ENCODE measurements at regions not wholly inside any gene's neighbourhood (a gene's known extent, or its start where the extent isn't known, plus 50 kb on each side); places are given as distances from the start of the nearest gene placed in this dataset.

DNA sequence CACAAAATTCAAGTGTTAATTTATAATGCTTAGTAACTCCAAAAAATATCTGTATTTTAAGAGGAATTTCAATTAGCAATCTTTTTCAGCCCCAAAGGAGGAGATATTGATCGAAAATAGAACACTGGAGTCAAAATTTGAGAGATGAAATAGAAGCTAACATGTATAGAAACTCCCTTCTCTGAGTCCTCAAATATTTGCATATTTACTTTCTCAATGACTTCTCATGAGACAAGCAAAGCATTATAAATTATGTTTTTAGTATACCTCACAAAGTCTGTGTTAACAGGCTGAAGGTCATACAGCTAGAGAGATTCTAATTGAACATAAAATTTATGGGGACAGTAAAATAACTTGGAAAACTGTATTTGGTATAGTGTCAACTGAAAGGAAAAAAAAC is 260.5 kb downstream of the GPAM start:
- no peak for DNase-seq (ENCODE audit: low spot score)

DNA sequence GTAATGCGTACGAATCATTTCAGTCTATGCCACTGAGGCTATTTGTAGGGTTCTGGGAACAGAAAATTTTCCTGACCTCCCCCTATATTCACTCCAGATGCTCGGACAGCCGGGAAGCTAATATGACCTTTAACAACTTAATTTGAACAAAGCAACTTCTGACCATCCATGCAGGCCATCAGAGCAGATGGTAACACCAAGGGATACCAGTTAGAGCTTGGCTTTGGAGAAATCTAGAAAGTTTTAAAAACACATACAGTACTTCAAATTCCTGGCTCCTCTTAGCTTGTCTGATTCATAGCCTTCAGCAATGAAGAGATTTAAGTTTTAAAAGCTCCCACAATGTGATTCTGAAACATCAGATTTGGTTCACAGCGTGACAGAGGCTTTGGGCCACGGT is 257.3 kb downstream of the GPAM start:
- DNase-seq (ENCODE audit: low spot score), result no peak

DNA sequence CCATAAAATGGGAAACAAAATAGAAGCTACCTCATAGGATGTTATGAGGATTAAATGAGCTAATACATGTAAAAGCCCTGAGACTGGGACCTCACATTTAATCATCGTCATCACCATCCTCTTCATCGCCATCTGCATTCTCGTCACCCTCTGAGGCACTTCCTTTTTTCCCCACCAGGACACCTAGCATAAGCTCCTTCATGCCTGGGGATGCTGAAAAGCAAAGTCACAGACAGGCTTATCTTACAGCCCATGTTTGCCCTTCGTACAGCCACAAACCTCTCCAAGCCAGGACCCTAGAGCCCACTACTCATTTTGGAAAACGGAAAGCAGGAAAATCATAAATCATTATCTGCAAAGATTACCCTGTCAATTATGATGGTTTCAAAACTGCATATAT is 249.6 kb downstream of the GPAM start:
- DNase-seq (ENCODE audit: low spot score), result no peak

DNA sequence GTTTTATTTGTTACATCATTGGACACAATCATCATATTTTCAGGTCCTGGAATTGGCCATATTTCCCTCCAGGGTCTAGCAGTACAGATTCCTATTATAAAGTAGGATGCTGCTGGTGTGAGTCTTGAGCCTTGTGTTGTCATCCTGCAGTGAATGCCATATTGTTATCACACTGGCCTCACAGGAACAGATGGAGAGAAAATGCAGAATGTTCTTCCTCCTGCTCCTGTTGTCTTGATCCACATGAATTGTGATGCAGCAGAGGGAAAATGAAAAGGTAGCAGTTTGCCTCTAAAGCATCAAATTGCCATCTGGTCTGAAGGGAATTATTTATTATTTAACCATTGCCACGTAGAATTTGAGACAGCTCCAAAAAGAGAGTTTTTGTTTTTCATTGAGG is 248.6 kb downstream of the GPAM start:
- DNase-seq (ENCODE audit: low spot score), result no peak

DNA sequence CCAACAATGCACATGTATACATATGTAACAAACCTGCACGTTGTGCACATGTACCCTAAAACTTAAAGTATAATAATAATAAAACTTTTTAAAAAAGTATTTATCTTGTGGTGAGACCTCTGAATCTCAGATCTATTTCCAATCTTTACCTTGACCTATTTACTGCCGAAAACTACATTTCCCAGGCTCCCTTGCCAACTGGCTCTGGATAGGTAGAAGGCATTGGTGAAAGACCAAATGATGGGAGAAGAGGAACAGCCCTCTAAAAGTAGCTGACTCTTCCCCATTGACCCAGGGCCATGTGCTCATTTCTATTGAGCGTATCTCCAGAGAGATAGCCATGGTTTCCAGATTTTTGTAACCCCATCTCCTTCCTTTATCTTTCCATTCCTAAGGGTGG is 247.4 kb downstream of the GPAM start:
- no peak for DNase-seq (ENCODE audit: low spot score)

DNA sequence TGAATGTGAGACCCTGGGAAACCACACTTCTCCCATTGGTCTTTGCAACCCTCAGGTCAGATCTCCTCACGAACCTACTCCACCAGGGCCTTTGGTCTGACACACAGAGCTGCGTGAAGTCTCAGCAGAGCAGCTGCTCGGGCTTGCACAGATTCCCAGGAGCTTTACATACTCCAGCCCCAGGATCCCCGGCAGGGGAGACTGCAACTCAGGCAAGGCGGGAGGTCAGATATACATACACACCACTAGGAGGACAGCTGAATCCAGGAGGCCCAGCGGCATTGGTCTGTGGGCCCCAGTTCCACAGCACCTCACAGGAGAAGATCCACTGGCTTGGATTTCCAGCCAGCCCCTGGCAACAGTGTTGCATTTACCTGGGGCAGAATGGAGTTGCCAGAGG is 239.2 kb downstream of the GPAM start:
- no peak for DNase-seq (ENCODE audit: low spot score)

DNA sequence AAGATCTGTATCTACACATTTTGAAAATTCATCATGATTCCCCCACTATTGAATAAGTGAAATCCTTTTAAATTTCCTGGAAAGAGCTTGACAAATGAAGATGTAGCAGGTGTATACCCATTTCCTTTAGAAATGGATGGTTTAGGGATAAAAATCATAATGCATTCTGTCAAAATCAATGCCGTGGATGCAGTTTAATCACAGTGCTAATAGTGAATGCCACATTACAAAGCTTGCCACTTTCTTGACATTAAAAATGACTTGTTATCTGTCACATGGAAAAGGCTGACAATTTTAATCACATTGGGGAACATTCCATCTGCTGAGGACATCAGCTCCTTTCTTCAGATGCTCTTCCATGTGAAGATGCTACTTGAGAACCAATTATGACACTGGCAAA is 229.6 kb downstream of the GPAM start:
- no peak for DNase-seq (ENCODE audit: low spot score)

DNA sequence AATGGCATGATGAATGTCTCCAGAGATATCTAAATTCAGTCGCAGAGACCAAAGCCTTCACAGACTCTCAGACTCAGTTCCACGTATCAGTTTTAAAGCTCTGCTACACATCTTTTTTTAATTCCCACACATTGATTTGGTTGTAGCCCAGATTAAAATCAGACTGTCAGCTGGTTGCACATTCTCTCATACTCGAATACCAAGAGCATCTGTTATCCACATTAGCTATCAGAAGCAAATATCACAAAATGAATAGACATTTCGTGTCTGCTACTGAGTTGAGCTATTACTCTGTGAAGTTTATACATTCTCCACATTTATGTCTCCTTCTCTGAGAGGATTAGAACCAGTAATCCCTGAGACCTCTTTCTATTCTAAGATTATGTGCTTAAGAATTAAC is 229.2 kb downstream of the GPAM start:
- no peak for DNase-seq (ENCODE audit: low spot score)

DNA sequence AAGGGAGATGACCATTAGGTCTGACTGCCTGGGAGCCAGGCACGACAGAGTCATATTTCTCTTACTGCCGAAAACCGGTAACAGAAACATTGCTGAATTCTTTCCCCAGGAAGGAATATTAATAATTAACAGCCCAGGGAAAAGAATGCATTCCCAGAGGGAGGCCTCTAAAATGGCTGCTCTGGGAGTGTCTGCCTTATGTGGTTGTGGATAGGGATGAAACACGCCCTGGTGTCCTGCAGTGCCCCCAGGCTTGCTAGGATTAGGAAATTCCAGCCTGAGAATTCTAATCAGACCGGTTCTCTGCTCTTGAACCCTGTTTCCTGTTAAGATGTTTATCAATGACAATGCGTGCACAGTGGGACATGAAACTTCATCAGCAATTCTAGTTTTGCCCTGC is 226.7 kb downstream of the GPAM start:
- no peak for DNase-seq (ENCODE audit: low spot score)

DNA sequence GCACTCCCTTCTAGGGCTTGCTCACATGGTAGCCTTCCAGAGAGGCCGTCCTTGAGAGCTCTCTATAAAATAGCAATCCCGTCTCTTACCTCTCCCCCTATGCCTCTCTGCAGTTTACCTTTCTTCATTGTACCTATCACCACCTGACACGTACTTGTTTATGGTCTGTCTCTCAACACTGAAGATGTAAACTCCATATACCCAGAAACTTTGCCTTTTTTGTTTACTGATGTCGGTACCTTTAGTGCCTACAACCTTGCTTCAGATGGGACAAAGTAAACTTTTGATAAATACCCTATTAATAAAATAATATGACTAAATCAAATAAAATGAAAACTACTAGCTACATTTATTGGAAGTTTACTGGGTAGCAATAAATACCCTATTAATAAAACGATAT is 220.6 kb downstream of the GPAM start:
- DNase-seq (ENCODE audit: low spot score), result no peak

DNA sequence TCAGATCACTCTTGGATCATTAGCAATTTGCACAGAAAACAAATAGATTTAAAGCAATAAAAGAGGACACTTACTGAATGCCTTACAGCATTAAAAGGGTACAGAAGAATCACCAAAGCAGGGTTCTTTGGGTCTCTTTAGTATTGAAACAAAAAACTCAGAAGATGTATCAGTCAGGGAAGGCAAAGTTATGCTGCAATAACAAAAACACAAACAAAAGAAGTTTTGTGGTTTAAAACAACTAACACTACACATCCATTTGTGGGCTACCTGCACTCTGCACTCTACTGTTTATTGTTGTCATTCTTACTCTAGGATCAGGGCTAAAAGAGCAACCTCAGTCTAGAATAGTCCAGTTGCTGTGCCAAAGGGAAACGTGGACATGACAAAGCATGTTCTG is 216.4 kb downstream of the GPAM start:
- DNase-seq (ENCODE audit: low spot score), result no peak

DNA sequence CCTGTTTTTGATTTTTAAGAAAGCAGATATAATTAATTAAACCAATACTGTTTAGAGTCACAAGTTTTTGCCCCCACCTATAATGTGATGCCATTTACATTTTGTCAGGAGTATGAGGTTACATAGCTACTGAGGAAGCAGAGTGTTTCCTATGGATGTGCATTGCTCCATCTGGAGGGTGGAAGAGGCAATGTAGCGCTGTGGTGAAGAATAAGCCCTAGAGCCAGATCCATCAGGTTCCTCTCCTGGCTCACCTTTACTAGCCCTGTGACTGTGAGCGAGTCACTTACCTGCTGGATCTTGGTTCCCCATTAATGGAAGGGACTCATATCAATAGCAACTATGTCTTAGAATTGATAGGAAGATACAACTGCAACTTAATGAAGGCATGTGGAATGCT is 216.0 kb downstream of the GPAM start:
- DNase-seq (ENCODE audit: low spot score), result no peak

DNA sequence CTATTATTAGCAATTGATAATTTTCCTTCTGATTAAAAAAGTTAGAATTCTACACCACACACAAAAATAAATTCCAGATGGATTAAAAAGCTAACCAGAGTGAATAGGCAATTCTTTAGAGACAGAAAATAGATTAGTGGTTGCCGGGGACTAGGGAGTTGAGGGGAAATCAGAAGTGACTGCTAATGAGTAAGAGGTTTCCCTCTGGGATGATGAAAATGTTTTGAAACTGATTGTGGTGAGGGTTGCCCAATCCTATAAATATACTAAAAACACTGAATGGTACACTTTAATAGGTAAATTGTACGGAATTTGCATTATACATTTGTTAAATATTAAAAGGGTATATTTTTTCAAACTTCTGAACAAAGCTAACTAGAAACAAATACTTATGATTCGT is 214.9 kb downstream of the GPAM start:
- DNase-seq (ENCODE audit: low spot score), result no peak

DNA sequence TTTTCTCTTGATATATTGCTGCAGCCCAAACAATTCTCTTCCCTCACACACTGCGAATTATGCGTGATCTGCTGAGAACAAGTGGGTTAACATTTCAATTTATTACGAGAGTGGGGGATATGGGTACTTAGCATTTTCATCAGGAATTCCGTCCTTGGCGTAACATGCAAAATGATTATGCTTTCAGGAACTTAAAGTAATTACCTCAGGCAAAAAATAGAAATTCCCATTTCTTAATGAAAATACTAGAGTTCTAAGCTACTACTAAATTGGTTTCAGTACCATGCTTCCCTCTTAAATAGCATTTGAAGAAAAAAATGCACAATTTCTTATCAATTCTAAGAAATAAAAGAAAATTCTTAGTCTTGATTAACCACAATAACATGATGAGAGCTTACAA is 213.5 kb downstream of the GPAM start:
- DNase-seq (ENCODE audit: low spot score), result no peak

DNA sequence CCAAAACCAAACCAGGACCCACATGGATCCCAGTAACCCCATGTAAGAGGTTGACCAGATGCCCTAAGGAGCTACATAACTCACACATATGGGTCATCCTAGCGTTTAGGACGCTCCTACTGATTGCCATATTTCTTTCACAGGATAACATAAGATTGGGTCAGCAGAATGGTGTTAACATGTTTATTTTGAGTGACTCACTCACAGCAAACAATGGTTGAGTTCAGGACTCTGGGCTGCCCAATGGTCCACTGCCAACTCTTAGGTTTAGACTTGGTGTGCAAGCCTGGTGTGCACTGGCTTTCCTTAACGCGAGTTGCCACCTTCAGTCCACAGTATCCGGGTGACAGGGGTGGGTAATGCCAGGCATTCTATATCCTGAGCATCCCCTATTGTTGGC is 211.5 kb downstream of the GPAM start:
- DNase-seq (ENCODE audit: low spot score), result no peak

DNA sequence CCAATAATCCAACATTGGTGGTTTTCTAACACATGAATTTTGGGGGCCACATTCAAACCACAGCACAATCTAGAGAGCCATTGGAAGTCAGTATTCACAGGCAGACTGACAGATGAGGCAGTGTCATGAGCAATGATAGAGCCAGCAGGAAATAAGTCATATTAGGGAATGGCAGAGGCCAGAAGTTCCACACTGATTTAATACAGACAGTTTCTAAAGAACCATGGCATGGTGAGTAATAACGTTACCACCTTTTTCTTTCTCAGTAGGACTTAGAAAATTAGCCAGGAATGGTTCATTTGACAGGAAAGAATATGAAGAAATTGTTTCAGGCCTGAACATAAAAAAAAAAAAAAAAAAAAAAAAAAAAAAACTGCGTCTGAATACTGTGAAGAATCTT is 210.3 kb downstream of the GPAM start:
- no peak for DNase-seq (ENCODE audit: low spot score)

DNA sequence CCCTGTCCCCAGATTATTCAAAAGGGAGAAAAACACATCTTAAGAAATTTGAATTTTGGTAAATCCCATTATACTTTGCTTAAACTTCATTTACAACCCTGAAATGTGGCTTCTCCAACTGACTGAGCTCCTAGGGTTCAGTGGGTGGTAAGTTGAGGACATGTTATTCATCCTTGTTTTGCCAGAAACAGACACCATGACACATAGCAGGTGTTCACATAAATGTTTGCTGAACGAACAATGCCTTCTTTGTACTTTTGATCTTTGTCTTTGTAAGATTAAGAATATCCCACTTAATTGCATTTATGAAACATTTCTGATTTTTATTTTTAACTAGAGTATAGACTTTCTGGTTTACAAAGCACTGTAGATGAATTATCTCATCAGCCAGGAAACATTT is 209.7 kb downstream of the GPAM start:
- no peak for DNase-seq (ENCODE audit: low spot score)

DNA sequence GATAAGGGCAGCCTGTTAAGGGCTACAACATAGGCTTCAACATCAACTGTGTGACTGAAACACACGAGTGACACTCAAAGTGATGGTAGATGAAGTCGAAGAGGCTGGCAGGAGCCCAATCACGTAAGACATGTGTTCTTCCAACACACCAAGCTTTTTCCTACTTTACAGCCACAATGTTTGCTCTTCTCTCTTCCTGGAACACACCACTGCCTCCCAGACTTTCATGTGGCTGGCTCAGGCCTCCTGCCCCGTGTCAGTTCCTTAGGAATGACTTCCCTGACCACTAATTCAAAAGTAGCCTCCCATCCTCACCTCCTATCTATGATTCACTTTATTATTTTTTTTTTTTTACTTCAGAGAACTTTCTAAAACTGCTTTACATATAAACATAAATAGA is 209.2 kb downstream of the GPAM start:
- DNase-seq (ENCODE audit: low spot score), result no peak

DNA sequence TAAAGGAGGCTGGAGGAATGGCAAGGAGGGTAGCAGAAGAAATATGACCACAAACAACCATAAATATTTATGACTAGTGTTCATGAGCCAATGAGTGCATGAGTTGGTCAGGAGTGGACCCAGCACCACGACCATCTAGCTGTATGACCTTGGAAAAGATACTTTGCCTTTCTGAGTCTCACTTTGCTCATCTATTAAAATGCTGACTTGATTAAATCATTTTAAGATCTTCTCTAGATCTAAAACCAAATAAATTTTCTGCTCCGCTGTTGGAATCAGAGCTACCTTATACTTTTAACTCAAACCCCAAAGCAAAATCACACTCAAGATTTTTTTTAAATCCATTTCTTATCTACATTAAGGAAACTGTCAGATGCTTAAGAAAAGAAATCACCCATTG is 207.0 kb downstream of the GPAM start:
- DNase-seq (ENCODE audit: low spot score), result no peak

DNA sequence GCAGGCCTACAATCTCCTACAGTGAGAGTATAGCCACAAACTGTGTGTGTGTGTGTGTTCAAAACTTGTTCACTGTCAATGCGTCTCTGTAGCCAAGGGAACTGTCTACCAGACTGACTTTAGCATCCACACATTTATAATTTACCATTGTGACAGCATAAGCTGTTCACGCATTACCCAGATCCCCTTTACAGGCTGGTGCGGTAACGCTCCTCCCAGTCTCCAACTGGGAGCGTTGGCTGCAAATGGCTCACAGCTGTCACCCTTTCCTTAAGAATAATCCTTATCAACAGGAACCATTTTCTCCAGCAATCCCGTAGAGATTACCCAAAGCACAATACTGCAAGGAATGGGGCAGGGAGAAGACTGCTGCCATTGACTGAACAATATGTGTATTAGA is 199.5 kb downstream of the GPAM start:
- DNase-seq (ENCODE audit: low spot score), result no peak

DNA sequence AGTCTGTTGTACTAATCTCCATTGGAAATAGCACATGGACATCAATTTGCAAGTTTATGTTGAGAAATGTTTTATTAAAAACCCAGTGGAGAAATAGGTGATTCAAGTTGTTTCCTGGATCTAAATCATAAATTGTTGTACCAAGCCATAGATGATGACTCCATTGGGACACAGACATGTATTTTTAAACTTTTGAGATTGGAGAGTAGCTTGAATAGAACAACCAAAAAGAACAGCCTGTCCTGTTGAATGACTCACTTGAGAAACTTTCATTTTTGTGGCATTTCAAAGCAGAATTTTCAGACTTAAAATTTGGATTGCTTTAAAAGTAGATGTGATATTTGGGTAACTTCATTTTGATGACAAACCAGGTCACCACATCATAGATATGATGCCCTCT is 197.5 kb downstream of the GPAM start:
- no peak for DNase-seq (ENCODE audit: low spot score)

DNA sequence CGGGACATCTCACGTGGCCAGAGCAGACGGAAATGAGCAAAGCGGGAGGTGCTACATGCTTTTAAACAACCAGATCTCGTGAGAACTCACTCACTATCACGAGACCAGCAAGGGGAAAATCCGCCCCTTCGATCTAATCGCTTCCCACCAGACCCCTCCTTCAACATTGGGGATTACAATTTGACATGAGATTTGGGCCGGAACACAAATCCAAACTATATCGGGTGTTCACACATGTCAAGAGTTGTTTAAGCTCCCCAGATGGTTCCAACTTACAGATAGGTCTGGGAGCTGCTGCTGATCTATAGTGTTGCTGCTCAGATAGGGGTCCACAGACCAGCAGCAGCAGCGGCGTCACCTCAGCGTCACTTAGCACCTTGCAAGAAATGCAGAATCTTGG is 194.9 kb downstream of the GPAM start:
- DNase-seq (ENCODE audit: low spot score), result no peak

DNA sequence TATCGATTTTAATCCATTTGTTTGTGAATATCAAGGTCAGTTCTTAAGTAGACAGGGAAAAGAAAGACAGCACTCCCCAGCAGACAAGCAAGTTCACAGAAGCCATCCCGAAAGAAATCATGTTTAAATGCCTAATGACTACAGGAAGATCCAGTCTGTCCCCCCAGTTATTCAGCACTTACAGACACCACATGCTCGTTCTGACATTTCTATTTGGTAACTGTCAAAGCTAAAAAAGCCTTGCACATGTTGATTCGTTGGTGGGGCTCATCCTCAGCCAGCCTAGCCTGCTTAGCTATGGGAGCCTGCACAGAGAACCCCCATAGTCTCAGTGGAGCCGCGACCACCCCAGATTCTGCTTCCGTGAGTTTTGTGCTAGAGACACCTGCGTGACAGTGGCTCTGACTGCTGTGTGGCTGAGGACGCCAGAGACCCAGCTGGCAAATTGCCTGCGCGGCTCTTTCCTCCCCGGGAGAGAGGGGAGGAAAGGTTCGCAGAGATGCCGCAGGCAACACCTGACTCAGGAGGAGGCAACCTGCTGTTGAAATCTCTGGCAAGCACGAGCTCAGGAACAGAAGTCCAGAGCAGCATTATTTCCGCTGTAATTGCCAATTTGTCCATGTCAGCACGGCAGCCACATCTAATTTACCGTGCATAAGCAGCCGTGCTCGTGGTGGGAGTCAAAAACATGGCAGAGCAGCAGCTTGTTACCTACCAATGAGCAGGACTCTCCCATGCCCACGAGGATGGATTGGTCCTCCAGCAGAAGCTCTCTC is 194.2 kb downstream of the GPAM start:
- DNase-seq (ENCODE audit: low spot score), result no peak

DNA sequence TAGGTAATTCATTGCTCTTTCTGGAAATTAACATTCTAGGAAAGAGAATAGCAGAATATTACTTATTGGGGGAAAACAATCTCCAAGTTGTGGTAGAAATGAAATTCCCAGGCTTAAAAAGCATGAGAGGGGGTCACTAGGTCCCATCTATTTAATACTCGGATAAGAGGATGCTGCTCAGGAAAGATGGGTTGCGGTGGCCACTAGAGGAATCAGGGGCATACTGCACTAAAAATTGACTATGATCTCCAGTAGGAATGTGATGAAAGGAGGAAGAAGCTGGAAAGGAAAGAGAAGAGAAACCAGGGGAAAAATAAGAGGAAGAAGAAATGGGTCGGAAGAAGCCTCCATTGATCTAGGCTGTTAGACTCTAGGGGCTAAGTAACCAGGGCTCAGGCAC is 192.8 kb downstream of the GPAM start:
- DNase-seq (ENCODE audit: low spot score), result no peak

DNA sequence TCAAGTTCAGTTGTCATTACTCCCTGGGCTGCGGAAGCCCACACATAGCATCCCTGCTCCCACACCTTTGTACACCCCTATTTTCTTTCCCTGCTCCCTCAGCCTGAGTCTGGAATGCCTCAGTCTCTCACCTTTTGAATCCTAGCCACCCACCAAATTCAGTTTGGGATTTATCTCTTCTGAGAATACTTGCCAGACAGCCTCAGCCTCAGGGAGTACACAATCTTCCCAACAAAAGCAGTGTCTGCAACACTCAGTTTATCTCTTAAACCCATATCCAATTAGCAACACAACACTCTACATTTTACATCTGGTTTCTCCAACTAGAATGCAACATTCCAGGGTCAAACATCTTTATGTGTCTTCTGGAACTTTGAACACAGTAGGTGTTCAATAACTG is 190.2 kb downstream of the GPAM start:
- DNase-seq (ENCODE audit: low spot score), result no peak
